ENCODE measurements at regions not wholly inside any gene's neighbourhood (a gene's known extent, or its start where the extent isn't known, plus 50 kb on each side); places are given as distances from the start of the nearest gene placed in this dataset.
"Not testable (repeated sequence)": the region's sequence is repeated elsewhere in the genome, so short reads cannot be mapped to it uniquely, and the experiment has no call there.

DNA sequence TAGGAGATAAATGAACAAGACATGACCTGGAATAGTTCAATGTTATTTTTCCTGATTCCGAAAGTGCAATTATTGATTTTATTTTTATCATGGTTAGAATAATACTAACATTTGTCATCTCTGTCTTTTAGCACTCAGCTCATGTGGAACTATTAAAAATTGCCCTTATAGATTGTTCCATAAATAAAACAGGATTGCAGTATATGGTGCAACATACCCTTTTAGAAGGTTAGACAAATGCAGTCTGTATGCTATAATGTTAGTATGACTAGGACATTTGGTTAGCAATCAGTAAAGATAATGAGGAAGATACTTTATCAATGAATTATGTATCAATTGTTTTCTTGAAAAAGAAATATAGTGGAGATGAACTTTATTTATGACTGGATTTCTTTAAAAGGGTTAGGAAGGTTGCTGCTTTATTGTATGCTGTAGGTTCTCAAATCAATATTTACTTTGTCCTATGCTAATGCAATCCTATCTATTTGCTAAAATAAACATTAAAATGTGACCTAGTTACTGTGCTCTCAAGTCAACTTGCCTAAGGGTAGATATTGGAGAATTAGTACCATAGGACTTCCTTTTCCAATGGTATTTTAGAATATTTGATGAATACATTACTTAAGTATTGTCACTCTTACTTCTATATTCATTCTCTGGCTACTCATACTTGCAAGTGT lies 348.9 kb upstream of the ISL1 start:
- no peak for DNase-seq

DNA sequence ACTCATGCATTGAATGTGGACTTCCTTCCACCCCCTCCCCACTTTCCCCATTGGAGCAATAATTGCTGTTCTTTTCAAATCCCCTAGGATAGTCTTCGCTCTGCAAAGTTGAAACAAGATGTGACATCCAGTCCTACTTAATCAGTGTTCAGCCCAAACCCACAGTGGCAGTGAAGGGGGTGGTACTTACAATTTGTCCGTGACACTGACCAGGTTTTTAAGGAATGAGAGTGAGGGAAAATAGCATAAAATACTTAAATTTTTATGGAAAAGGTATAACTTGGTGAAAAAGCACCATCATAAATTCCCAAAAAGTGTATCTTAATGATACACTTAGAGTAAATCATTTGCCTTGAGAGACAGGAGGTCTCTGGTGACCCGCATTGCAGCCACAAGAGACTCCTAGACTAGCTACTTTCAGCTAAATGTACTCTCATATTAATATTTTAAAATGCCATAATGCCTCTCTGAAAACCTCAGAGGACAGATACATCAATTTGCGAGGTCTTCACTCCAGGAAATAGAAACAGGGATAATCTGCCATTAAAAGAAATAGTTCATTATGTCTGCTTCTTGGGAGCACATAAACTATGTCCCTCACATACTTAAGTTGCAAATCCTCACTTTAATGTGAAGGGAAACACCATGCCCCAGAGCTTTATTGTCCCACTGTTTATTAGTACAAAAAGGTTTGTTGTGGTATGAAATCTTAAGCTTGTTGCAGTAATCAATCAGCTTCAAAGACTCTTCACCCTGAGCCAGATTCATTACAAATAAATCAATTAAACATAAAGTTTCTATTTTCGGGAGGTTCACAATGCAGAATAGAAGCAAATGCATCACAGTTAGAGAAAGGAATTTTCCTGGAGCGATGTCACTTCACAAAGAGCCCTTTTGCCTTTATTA lies 343.6 kb upstream of the ISL1 start:
- DNase-seq, result no peak

DNA sequence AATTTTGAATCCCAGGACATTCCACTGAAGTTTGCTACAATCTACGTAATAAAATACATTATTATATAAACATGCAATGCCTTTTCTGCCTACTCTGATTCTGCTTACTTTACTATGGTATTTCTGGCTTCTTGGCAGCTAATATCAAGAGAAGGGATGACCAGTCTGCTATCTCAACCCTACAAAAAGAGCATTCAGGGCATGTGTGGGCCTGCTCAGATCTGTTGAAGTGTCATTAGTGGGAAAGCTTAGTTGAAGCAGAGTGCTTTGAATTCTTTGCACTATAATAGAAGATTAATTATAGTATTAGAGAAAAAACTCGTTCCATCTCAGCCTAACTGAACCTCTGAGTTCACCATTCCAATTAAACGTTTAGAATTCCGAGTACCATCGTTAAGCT lies 339.5 kb upstream of the ISL1 start:
- DNase-seq, result no peak

DNA sequence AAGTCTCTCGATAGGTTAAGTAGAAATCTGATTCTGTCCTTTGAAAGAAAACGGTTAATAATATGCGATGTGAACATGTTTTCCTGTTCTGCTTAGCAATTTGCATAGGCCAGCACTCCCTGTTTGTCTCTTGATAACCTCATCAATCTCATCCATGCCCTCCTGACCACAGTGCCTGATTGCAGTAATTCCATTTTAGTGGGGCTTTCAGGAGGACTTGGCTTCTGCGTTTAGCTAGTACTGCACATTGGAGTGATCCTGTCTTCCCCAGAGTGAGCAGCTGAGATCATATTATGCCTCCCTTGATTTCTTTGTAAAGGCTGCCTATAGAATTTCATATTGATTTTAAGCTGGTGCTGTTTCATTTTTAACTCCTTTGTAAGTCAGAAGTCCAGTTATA lies 335.9 kb upstream of the ISL1 start:
- DNase-seq, result no peak

DNA sequence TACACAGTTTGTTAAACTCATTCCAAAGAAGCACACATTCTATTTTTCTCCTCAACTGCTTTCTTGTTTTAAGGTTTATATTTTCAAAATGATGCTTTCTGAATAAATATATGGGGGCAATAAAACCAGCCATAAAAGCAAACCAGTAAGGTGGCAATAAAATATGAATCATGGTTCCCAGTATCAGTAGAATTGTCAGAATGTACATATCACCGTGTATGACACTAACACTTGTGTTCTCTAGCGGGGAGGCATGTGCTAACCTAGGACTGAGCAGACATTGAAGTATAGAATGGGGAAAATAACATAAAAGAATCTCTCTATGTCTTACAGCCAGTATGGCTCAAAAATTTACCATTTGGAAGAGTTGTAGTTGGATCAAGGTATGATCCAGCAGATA lies 329.9 kb upstream of the ISL1 start:
- no peak for DNase-seq

DNA sequence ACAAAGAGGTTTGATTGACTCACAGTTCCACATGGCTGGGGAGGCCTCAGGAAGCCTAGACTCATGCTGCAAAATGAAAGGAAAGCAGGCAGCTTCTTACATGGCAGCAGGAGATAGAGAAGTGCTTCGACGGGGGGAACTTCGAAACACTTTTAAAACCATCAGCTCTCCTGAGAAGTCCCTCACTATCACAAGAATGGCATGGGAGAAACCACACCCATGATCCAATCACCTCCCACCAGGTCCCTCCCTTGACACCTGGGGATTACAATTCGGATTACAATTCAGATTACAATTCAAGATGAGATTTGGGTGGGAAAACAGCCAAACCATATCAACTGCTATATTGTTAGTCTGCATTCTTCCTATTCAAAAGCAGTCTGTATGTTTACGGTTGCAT lies 322.3 kb upstream of the ISL1 start:
- no peak for DNase-seq

DNA sequence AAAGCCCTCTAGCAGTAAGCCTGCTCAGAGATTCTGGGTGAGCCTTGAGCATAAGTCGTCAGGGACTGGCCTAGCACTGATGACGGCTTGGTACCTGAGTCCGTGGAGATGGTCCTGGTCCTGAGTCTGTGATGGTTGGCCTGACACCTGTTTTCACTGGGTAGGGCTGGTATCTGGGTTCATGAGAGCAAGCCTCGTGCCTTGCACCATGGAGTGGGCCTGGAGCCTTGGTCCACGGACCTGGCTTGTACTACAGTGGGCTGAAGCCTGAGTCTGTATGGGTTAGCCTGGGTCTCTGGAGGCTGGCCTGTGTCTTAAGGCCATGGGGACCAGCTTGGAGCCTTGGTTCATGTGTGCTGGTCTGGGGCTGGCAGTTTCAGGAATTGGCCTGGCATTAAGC lies 310.3 kb upstream of the ISL1 start:
- no peak for DNase-seq

DNA sequence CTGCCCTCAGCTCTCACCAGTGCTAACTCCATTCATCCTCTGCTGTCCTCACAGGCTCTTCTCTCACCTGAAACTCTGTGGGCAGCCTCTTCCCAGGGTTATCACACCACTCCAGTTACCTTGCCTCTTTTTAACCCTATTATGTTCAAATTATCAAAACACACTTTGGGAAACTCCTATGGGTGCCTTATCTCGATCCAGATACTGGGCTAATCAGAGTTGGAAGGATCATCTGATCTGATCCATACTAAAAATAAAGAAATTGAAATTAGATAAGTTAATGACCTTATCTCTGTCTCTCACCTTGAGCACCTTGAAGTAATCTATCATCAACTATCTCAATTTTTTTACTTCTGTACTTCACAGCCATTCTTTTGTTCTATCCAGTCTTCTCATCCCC lies 300.5 kb upstream of the ISL1 start:
- DNase-seq, result no peak

DNA sequence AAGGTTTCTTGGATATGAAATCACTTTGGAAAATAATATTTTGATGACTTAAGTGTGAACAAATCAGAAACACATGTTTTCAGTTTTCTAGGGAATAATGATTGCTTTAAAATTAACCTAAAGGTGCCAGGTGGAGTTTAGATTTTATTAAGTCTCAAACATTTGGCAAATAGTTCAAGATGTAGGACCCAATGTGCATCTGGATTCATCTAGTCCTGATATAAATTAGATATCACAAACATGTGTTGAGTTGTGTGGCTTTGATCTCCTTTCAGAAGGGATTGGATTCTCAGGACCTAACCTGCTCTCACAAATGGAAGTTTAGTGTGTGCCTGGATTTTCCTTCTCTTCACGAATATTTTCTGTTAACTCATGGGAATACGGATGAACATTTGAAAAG lies 291.4 kb upstream of the ISL1 start:
- DNase-seq, result no peak

DNA sequence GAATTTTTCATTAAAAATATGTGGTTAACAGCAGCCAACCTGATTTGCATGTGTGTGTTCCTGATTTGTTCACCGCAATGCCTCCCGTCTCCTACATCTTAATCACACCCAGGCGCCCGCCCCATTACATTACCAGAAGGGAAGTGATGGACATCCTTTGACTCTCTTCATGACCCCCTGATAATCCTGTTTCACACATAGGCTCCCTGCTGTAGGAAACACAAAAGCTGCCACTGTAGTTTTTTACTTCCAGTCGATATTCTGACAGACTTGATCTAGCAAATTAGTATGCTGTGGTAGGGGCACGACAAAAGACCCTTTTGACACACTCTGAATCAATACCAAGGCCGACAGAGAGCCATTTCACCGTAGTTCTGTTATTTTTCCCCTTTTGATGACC lies 287.8 kb upstream of the ISL1 start:
- DNase-seq, result no peak

DNA sequence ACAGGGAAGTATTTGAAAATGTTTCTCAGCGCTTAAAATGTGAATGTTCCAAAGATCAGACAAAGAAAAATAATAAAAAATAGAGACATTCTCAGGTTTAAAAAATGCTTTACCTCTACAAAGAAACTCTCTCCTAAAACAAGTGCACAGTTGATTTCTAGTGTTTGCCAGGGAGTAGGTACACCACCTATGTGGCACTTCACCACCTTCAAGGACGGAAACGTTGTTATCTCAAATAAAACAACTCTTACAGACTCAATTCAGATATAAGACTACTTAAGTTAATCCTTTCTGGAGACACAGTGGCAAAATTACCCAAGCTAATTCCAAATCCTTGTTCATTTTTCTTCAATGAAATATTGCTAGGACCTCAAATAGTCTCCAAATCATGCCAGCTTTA lies 286.4 kb upstream of the ISL1 start:
- DNase-seq, result no peak

DNA sequence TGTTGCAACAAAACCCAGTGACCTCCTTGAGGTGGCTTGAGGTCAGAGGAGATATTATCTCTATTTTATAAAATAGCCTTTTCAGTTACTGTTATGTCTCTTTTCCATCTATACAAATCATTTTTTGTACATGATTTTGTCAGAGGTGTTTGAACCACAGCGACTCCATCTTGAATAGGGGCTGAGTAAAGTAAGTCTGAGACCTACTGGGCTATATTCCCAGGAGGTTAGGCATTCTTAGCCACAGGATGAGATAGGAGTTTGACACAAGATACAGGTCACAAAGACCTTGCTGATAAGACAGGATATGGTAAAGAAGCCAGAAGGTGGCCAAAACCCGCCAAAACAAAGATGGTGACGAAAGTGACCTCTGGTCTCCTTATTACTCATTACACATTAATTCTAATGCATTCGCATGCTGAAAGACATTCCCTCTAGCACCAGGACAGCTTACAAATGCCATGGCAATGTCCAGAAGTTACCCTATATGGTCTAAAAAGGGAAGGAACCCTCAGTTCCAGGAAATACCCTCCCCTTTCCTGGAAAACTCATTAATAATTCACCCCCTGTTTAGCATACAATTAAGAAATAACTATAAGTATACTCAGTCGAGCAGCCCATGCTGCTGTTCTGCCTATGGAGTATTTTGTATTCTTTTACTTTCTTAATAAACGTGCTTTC lies 283.9 kb upstream of the ISL1 start:
- no peak for DNase-seq

DNA sequence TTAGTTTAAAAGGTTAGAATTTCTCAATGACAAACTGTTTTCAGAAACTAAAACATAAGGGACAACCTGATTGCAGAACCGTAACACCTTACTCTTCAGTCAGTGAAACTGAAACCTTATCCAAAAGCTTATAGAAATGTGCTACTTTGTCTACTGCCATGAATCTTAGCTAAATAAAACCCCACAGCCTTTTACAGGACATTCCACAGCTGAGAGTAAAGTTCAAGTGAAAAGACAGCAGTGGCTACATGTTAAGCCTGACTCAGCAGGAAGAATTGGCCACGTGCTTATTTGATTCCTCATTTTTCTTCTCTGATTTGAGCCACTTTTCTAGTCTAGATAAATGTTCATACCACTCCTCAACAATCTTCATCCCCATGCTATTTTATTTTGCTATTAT lies 278.7 kb upstream of the ISL1 start:
- DNase-seq, result no peak

DNA sequence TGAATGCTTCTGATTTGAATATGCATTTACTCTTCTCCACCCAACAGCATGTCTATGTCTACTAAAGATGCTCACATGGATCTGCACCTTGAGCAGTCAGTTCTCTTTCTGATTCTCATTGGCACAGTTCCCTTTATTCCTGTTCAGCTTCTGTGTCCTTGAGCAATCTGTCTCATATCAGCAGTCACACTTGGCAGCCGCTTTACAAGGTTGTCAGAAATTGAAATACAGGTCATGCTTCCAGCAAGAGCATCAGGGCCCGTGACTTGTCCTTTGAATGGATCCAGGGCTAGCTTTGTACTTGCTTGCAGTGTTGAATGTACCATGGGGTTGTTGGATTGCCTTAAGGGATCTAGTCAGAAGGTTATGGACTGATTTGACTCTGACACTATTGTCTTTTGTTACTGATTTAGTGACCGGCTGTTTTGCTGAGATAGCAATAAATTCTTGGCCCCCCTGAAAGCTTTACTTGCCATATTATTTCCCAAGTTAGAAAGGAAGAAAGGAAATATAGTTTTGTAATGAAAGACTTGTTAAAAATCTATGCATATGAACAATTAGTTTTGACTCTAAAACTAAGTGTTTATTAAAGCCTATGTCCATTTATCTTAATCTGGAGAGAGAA lies 273.4 kb upstream of the ISL1 start:
- no peak for DNase-seq

DNA sequence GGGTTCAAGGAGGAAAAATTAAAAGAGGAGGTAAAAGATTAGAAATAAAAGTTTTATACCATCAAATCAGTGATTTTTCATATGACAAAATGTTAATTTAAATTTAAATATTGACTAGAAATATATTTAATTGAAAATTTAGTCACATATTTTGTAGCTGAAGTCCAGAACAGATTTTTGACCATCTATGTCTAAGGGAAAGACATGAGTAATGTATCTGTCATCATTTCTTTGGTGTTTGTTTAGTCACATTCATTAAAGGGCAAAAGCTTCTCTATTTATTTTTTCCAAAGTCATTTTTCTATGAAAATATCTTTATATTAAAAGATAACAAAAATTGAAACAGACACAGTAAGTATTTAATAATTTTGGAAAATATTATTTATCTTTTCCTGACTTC lies 252.0 kb upstream of the ISL1 start:
- DNase-seq, result no peak

DNA sequence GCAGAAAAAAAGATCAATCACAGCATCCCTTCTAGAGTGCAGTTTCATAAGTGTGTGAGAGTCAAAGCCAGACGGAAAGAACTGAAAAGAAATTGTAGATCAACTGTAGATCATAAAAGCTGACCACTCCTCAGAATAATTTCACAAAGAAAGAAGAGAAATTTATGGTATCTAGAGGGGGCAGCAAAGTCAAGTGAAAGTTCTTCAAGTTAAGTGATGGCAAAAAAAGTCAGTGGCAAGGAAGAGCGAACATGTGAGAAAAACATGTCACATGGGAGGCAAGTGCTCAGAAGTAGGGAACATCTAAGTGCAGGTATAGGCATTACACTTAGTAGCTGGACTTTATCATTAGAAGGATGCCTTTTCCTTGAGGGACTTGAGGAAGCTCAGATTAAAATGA lies 245.1 kb upstream of the ISL1 start:
- no peak for DNase-seq

DNA sequence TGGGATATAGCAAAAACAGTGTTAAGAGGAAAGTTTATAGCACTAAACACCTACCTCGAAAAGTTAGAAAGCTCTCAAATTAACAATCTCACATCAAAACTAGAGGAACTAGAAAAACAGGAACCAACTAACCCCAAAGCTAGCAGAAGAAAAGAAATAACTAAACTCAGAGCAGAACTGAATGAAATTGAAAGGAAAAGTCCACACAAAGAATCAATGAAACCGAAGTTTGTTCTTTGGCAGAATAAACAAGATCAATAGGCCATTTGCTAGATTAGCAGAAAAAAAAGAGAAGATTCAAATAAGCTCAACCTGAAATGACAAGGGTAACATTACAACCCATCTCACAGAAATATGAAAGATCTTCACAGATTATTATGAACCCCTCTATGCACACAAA lies 234.8 kb upstream of the ISL1 start:
- DNase-seq, result no peak

DNA sequence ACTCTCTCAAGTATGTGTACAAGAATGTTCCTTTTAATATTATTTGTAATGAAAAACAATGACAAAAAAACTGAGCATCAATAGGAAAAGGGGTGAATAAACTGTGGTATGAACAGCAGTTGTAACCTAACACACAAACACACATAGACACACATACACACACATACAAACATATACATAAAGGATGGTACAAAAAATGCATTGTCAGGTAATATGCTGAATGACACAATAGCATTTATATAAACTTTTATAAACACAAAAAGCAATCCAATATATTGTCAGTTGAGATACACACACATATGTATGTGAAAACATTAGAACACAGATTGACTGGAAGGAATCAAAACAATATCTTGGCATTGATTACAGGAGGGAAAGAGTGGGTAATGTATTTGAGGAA lies 227.0 kb upstream of the ISL1 start:
- DNase-seq, result no peak

DNA sequence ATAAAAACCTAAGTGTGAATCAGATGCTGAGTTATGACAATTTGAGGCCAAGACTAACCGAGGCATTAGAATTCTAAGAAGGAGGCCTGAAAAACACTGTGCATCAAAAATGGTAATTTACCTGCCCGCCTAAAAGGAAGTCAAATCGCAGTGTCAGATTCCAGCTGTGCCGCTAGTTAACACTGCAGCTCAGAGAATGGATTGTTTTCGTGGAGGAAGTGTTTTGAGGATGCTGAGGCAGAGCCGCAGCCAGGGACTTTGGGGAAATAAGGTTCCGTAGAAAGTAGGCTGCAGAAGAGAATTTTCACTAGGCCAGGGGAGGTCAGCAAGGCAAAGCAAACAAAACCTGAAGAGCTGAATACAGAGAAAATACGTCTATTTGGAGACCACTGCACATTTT lies 226.4 kb upstream of the ISL1 start:
- no peak for DNase-seq

DNA sequence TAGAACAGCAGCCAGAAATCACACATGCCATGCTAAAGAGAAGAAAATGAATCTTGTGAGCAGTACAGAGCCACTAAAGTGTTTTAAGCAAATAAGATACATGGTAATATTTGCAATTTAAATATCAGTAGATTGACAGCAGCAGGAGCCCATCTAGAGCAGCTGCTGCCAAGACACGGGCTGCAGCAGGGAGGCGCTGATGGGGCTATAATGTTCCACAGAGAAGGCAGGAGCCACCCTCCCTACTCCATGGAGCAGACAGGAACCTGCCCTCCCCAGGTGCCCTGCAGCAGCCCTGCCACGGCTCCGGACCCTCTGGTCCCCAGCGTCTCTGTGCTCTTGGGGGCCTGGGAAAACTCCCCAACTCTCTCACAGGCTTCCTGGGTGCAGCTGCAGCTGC lies 224.1 kb upstream of the ISL1 start:
- no peak for DNase-seq

DNA sequence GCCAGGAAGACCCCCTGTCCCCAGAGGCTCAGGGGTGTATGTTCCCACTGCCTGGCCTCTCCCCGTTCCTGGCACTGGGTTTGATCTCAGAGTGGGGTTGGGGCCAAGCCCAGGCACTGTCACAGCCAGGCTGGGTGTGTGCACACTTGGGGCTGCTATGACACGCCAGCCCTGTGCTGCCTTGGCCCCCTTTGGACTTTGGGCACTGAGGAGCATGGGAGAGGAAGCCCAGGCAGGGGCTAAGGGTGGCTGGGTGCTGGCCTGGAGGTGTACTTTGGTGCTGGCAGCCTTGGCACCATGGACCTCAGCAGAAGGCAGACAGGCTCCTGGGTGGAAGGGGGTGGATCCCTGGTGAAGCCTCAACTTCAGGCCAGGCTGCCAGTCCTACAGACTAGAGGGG lies 223.6 kb upstream of the ISL1 start:
- DNase-seq, result no peak

DNA sequence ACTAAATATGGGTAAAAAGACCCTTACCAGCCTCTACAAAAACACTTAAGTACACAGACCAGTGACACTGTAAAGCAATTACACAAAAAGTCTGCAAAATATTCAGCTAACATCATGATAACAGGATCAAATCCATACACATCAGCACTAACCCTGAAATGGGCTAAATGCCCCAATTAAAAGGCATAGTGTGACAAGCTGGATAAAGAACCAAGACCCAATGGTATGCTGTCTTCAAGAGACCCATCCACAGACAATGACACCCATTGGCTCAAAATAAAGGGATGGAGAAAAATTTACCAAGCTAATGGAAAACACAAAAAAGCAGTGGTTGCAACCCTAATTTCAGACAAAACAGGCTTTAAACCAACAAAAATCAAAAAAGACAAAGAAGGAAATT lies 221.0 kb upstream of the ISL1 start:
- no peak for DNase-seq

DNA sequence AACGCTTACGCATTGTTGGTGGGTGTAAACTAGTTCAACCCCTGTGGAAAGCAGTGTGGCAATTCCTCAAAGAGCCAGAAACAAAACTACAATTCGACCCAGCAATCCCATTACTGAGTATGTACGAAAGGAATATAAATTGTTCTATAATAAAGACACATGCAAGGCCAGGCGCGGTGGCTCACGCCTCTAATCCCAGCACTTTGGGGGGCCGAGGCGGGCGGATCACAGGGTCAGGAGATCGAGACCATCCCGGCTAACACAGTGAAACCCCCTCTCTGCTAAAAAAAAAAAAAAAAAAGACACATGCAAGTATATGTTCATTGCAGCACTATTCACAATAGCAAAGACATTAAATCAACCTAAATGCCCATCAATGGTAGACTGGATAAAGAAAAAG lies 217.6 kb upstream of the ISL1 start:
- not testable (repeated sequence) for DNase-seq
